H1 (cell line): ENCODE measurements at regions not wholly inside any gene's neighbourhood (a gene's known extent, or its start where the extent isn't known, plus 50 kb on each side); places are given as distances from the start of the nearest gene placed in this dataset.

Source experiments
- CTCF ChIA-PET: fragments of 300-600 bp; sonication (Branson Sonifier 250); formaldehyde crosslinking; loops from one replicate; lab custom pipeline; 2021; ENCODE audit not compliant: partially characterized antibody; lab: Charles Lee
- POLR2A ChIA-PET: fragments of 300-600 bp; sonication (Branson Sonifier 250); formaldehyde crosslinking; loops from one replicate; lab custom pipeline; 2021; ENCODE audit warnings: inconsistent platforms; ENCODE audit not compliant: partially characterized antibody; lab: Charles Lee
- DNase-seq, 2 experiments: peaks; one replicate each; pipeline versions ENCODE4 v3.0.0 to v3.0.0-alpha.2; 2010 to 2022; ENCODE audit warnings: low spot score in 2 of 2, low read depth in 1 of 2, mixed read lengths in 1 of 2
- FAIRE-seq: peaks from 2 replicates; lab custom pipeline; 2011; peaks lifted over from hg19 to GRCh38; lab: Jason Lieb, UNC
- H2AFZ ChIP-seq: 2 replicates; pipeline ENCODE4 v1.8.1; 2012; ENCODE audit warnings: low read length, inconsistent platforms
- H2AK5ac ChIP-seq: 2 replicates; pipeline ENCODE4 v1.6.1; 2013; ENCODE audit warnings: low read depth, low read length
- H2BK120ac ChIP-seq: replicated peaks from 2 replicates; pipeline ENCODE3; 2013; ENCODE audit warnings: low read depth, low read length, inconsistent platforms
- H2BK12ac ChIP-seq: 2 replicates; pipeline ENCODE4 v1.6.1; 2013; ENCODE audit warnings: low read depth, low read length
- H2BK15ac ChIP-seq: 2 replicates; pipeline ENCODE4 v1.6.1; 2013; ENCODE audit warnings: low read length
- H2BK20ac ChIP-seq: 2 replicates; pipeline ENCODE4 v1.6.1; 2013; ENCODE audit warnings: low read length
- H2BK5ac ChIP-seq: 2 replicates; pipeline ENCODE4 v1.6.1; 2013; ENCODE audit warnings: low read depth, low read length
- H3K14ac ChIP-seq: 2 replicates; pipeline ENCODE4 v1.6.1; 2013; ENCODE audit warnings: inconsistent platforms; ENCODE audit not compliant: insufficient read length
- H3K18ac ChIP-seq: 2 replicates; pipeline ENCODE4 v1.6.1; 2013; ENCODE audit warnings: low read length; ENCODE audit errors: extremely low read depth
- H3K23ac ChIP-seq: 2 replicates; pipeline ENCODE4 v1.6.1; 2013; ENCODE audit warnings: inconsistent platforms; ENCODE audit not compliant: insufficient read length
- H3K23me2 ChIP-seq: 2 replicates; pipeline ENCODE4 v1.6.1; 2013; ENCODE audit warnings: low read depth, low read length
- H3K27ac ChIP-seq: 2 replicates; pipeline ENCODE4 v1.6.1; 2011; ENCODE audit warnings: low read depth, low read length, inconsistent platforms
- H3K27me3 ChIP-seq, 4 experiments: replicated peaks in 1 of 4; 1 replicate in 1 of 4; 2 replicates in 3 of 4; pipeline versions ENCODE4 v1.6.1 to v1.8.1; 2011 to 2013; ENCODE audit warnings: low read length in 3 of 4, mild to moderate bottlenecking in 3 of 4, inconsistent platforms in 2 of 4, mixed read lengths in 2 of 4, moderate library complexity in 1 of 4; ENCODE audit not compliant: control insufficient read depth in 3 of 4, insufficient read depth in 3 of 4; ENCODE audit errors: extremely low read depth in 1 of 4
- H3K36me3 ChIP-seq, 4 experiments: 2 replicates each; pipeline versions ENCODE4 v1.6.1 to v1.8.1; 2011 to 2013; ENCODE audit warnings: mild to moderate bottlenecking in 4 of 4, low read length in 3 of 4, moderate library complexity in 2 of 4, control low read depth in 1 of 4, inconsistent platforms in 1 of 4; ENCODE audit not compliant: insufficient read depth in 4 of 4, control insufficient read depth in 2 of 4
- H3K4ac ChIP-seq: replicated peaks from 2 replicates; pipeline ENCODE3; 2013; ENCODE audit warnings: low read length, low read depth, mixed read lengths, inconsistent platforms; ENCODE audit not compliant: insufficient read length
- H3K4me1 ChIP-seq, 4 experiments: replicated peaks in 1 of 4; 1 replicate in 1 of 4; 2 replicates in 3 of 4; pipeline versions ENCODE4 v1.6.1 to v1.8.1; 2011 to 2013; ENCODE audit warnings: low read length in 3 of 4, inconsistent platforms in 2 of 4, mixed read lengths in 1 of 4; ENCODE audit not compliant: insufficient read depth in 4 of 4, control insufficient read depth in 3 of 4
- H3K4me2 ChIP-seq, 2 experiments: 2 replicates each; pipeline versions ENCODE4 v1.6.1 to v1.8.1; 2011 to 2013; ENCODE audit warnings: low read depth in 2 of 2, low read length in 2 of 2, control low read depth in 1 of 2, inconsistent platforms in 1 of 2, mild to moderate bottlenecking in 1 of 2; ENCODE audit not compliant: insufficient read depth in 1 of 2
- H3K4me3 ChIP-seq, 4 experiments: fragments of 200-600, 300-600 bp in 1 of 4; sonication (generic), shearing (Covaris generic), sonication (Bioruptor Twin) in 1 of 4; 2 replicates each; pipeline versions ENCODE4 v1.5.1 to v1.8.1; 2011 to 2016; ENCODE audit warnings: low read length in 4 of 4, low read depth in 3 of 4, control low read depth in 2 of 4, inconsistent platforms in 2 of 4, mild to moderate bottlenecking in 2 of 4, mixed read lengths in 1 of 4, moderate library complexity in 1 of 4; ENCODE audit not compliant: insufficient read depth in 2 of 4; ENCODE audit errors: extremely low read depth in 1 of 4
- H3K56ac ChIP-seq: replicated peaks from 2 replicates; pipeline ENCODE3; 2013; ENCODE audit warnings: low read depth, mild to moderate bottlenecking, mixed read lengths, low read length, inconsistent platforms; ENCODE audit not compliant: insufficient read length
- H3K79me1 ChIP-seq: 2 replicates; pipeline ENCODE4 v1.6.1; 2013; ENCODE audit warnings: low read depth, low read length, control low read depth
- H3K79me2 ChIP-seq, 2 experiments: 2 replicates each; pipeline versions ENCODE4 v1.6.1 to v1.8.1; 2012 to 2013; ENCODE audit warnings: low read length in 2 of 2, mild to moderate bottlenecking in 2 of 2, inconsistent platforms in 1 of 2; ENCODE audit not compliant: insufficient read depth in 2 of 2, control insufficient read depth in 1 of 2
- H3K9ac ChIP-seq, 4 experiments: replicated peaks in 1 of 4; 1 replicate in 1 of 4; 2 replicates in 3 of 4; pipeline versions ENCODE4 v1.6.1 to v1.8.1; 2011 to 2013; ENCODE audit warnings: low read depth in 3 of 4, low read length in 3 of 4, control low read depth in 2 of 4, mild to moderate bottlenecking in 2 of 4, moderate library complexity in 2 of 4, inconsistent platforms in 1 of 4; ENCODE audit errors: extremely low read depth in 1 of 4
- H3K9me3 ChIP-seq, 2 experiments: 2 replicates each; pipeline versions ENCODE4 v1.6.1 to v1.8.1; 2012 to 2013; ENCODE audit warnings: mild to moderate bottlenecking in 2 of 2, moderate library complexity in 2 of 2, control low read depth in 1 of 2, inconsistent platforms in 1 of 2, low read depth in 1 of 2, low read length in 1 of 2, mixed read lengths in 1 of 2; ENCODE audit not compliant: insufficient read depth in 2 of 2
- H4K20me1 ChIP-seq, 2 experiments: replicated peaks in 1 of 2; 2 replicates each; pipeline versions ENCODE3 to v1.8.1; 2011 to 2013; ENCODE audit warnings: inconsistent platforms in 2 of 2, low read length in 2 of 2, mild to moderate bottlenecking in 1 of 2; ENCODE audit not compliant: insufficient read depth in 2 of 2, control insufficient read depth in 1 of 2
- H4K5ac ChIP-seq: 2 replicates; pipeline ENCODE4 v1.6.1; 2013; ENCODE audit warnings: low read length, low read depth, mixed read lengths, inconsistent platforms; ENCODE audit not compliant: insufficient read length
- H4K8ac ChIP-seq: 2 replicates; pipeline ENCODE4 v1.8.0; 2013; ENCODE audit warnings: mild to moderate bottlenecking, moderate library complexity, low read length, inconsistent platforms; ENCODE audit not compliant: insufficient read depth; ENCODE audit errors: extremely low read depth
- H4K91ac ChIP-seq: replicated peaks from 2 replicates; pipeline ENCODE3; 2013; ENCODE audit warnings: low read length, mixed read lengths, inconsistent platforms; ENCODE audit not compliant: insufficient read length
- SIX5 ChIP-seq: IDR thresholded peaks from 2 replicates; pipeline ENCODE4 v1.6.1; 2011; ENCODE audit warnings: mild to moderate bottlenecking, low read depth, low read length
- WGBS, 2 experiments: shearing (Covaris generic) in 1 of 2; methylation state at CpG; one replicate each; pipeline versions ENCODE4 v1.1.6 to v1.1.7; 2013 to 2015; ENCODE audit warnings: low lambda C conversion rate in 2 of 2, mixed read lengths in 2 of 2, inconsistent platforms in 1 of 2, low coverage in 1 of 2, missing lambda C conversion rate in 1 of 2; ENCODE audit not compliant: insufficient replicate concordance in 2 of 2, insufficient coverage in 1 of 2, insufficient read length in 1 of 2; ENCODE audit errors: extremely low coverage in 1 of 2, missing lambda C conversion rate in 1 of 2; 5-methylcytosine and 5-hydroxymethylcytosine counted together

GRCh38 chr20:43832096-43832816, 82.4 kb upstream of the TOX2 start:
- Histone ChIP-seq H4K20me1 (no peaks in the 10 kb centered on the region), H3K27ac (no peak overlapping the region), H3K4ac (no peak overlapping the region), H2BK5ac (no peak overlapping the region), H3K14ac (no peak overlapping the region), H3K23ac (no peak overlapping the region), H2BK15ac (no peak overlapping the region), H3K36me3 (no peaks in the 10 kb centered on the region), H3K27me3 (no peaks in the 10 kb centered on the region), H3K23me2 (peaks cover 5% of the 10 kb centered on the region; the same call in 1 of the 2 replicates), H3K56ac (no peak overlapping the region), H3K79me1 (no peaks in the 10 kb centered on the region), H4K91ac (no peak overlapping the region), H3K9ac (no peak overlapping the region), H3K4me2 (no peak overlapping the region), H2BK120ac (no peak overlapping the region), H2BK20ac (no peak overlapping the region), H3K18ac (no peak overlapping the region), H3K9me3 (no peaks in the 10 kb centered on the region), H2AFZ (no peak overlapping the region), H4K5ac (no peak overlapping the region), H3K4me1 (no peaks in the 10 kb centered on the region), H2AK5ac (no peak overlapping the region), H2BK12ac (no peak overlapping the region), H3K79me2 (no peaks in the 10 kb centered on the region), H4K8ac (0 out of 2 replicates have a peak overlapping the region, but pooled peaks have one; percentile 18), H3K4me3 (no peak overlapping the region)
- ChIA-PET POLR2A (no interaction called here), CTCF (interaction anchor here (3.2 to 3.3 kb wide), 2 partner anchors 8 to 83 kb away, joined by 17 to 18 read pairs; no protein-coding TSS in a partner anchor)
- DNase-seq (no peak), FAIRE-seq (no peak)
- 88% methylated on average over 9 of the region's 9 CpGs; no CpG with 5 or more reads in 1 of the 2 experiments for WGBS, 2 experiments
- TF ChIP-seq SIX5 = no peak
